GM19395 (cell line): ENCODE measurements at regions not wholly inside any gene's neighbourhood (a gene's known extent, or its start where the extent isn't known, plus 50 kb on each side); places are given as distances from the start of the nearest gene placed in this dataset.

Source experiments
- ATAC-seq: cut with Tn5 transposase; IDR thresholded peaks from one replicate; pipeline ENCODE4 v1.9.1; 2021; ENCODE audit warnings: mild to moderate bottlenecking, moderate library complexity; ENCODE audit not compliant: unreplicated experiment

DNA sequence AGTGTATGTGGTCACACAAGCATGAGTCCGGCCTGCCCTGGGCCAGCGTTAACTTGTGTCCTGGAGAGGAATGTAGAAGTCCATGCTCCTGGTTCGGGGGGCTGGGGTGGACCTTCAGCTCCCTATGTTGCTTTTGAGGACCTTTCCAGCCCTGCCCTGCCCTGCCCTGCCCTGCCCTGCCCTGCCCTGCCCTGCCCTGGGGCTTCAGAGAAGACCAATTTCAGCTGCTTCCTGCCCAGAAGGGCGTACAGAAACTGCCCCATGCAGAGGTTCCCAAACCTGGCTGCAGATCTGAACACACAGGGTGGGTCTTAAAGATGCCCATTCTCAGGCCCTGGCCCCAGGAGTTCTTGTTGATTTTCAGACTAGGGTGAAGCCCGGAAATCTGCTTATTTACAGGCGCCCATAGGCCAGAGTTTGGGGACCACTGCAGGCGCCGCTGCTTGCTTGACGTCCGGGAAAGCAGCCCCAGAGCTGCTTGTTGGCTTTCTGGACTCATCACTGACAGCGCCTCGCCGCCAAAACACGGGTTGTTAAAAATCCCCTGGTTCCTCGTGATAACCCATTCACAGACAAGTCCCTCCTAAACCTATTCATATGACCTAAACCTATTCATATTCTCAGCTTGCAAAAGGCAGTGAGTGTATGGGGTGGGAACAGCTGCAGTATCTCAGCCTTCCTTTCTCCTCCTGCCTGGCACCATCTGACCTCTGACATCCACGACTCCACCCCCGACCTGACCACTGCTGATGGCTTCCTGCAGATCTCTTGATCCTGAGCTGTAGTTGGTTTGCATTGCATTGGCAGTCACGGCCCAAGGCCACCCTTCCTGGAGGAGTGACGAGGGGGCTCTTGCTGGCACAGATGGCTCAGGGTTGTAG is 198.3 kb downstream of the GLI2 start:
- no peak for ATAC-seq

DNA sequence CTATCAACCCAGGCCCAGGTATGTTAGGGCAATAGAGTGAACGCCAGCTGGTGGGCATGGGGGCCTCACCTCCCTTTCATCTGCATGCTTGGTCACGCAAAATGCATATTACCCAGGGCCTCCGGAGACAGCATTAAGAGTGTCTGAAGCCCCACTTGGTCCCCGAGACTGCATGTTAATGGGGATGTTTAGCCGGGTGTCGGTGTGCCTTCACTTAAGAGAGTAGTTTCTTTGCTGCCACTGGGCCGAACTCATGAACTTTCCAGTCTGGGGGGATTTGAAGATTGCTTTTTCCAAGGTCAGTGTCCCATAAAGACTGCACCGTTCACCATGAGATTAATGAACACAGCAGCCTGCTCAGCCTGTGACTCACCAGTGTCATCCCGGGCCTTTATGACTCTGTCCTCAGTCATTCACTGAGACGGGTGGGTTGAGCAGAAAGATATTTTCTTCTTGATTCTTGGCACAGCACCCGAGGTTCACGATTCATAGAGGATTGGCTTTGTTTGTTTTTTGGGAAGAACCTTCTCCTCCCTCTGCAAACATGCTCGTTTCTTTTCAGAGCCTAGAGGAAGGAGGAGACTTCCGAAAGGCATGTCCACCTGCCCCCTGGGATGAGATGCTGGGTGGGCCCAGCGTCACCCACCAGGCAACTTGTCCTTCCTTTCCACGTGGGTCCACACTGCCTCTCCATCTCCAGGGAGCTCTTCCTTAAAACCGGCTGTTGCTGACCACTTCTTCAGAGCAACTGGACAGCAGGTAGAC is 199.1 kb downstream of the GLI2 start:
- ATAC-seq = no peak

DNA sequence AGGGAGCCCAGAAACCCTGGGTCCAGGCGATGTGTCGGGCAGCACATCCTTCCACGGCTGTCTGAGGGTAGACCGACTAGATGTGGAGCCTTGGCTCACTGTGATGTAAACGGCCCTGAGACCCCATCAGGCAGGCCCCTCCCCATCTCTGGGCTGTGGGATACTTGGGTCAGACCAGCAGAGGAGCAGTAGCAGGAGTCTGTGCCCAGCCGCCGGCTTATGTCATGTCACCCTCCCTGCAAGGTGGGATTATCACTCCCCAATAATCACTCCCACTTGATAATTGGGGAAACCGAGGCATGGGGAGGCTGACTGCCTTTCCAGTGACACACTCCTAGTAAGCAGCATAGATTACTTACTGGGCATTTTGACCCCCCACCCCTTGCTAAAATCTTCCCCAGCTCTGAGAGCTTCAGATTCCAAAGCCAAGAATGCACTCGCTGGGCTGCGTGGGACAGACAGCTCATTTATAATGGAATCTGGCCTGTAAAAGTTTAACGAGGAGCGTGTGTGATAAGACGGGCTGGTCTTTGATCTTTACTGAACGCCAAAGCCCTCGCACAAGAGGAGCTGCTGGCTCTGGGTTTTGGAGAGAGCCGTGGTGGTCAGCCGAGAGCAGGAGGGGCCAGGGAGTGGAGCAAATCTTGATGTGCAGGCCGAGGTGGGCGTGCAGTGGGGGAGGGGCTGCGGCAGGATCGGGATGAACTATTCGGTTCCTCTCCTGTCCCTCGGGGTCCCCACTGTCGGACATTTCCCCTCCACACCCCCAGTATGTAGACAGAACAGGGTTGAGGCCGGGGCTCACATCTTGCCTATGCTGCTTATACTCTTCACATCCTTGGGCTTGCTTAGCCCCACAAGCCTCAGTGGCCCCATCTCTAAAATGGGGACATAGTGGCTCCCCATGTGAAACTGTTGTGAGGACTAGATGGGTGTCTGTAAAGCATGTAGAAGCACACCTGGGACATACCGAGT is 200.0 kb downstream of the GLI2 start:
- ATAC-seq = no peak

DNA sequence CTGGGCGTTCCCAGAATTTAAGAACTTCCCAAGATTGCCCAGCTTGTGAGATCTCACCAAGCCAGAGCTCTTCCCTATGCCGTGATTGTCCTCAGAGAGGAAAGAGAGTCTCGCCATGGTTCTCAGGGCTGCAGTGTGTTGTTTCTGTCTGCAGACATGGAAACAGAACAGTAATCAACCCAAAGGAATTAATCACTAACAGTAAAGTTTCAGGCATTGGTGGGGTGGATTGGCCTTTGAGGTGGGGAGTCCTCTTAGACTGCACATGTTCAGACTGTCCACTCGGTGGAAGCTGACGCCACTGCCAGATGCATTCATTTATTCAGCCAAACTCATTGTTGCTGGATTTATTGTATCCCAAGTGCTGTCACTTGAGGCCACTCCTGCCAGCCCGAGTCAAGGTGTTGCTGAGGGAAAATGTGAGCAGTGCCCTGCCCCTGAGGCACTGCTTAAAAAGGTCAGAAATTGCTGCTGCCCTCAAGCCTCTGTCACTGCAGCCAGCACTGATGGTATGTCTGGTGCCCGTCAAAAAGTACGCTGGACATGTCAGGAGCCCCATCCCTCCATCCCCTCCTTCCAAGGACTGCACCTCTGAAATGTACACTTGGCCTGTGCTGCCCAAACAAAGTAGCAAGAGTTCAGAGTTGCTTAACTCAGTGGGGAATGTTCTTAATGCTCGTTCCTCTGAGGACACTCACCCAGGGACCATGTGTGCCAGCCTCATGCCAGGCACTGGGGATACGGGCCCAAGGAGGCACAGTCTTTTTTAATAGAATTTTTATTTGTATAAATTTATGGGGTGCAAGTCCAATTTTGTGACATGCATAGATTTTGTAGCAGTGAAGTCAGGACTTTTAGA is 201.0 kb downstream of the GLI2 start:
- ATAC-seq = no peak

DNA sequence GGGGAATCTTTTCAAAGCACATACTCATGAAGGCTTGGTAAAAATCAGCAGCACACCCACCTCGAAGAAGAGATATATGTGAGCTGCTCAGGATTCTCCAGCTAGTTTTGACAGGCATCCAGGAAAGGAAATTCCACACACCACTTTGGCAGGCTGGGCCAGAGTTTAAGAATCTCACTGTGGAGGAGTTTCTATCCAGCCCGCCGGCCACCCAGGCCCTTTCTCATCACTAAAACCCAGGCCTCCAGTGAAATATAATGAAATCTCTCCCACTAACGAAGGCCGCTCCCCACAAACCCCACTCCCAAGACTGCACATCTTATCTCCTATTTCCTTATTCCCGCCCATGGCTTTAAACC is 202.0 kb downstream of the GLI2 start:
- ATAC-seq = no peak

DNA sequence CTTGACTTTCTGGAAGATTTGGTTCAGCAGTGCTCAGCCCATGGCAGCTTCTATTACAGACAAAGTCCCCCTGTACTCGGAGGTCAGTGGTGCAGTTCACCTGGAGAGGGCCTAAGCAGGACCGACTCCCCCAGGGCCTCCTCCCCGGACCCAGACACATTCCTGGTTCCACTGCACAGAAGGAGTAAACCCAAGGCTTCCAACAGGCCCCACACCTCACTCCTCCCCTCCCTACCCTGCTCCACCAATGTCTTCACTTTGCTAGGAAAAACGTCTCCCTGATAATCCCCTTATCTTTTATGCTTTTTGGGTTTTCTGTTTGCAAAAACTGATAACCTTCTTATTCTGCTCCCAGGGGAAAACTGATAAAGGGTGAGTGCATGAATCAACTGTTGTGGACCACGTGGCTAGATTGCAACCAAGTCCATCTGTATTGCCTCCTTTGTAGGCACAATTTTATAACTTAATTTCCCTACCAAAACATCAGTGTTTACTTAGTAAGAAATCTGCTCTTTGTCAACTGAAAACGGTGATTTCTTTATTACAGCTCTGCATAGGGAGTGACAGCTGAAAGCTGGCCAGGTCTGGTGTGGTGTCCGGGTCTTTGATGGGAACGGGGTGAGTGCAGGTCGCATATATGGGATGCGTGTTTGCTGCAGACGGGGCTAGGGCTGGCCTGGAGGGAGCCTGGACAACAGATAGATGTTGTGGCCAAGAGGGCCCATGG is 202.5 kb downstream of the GLI2 start:
- ATAC-seq = no peak

DNA sequence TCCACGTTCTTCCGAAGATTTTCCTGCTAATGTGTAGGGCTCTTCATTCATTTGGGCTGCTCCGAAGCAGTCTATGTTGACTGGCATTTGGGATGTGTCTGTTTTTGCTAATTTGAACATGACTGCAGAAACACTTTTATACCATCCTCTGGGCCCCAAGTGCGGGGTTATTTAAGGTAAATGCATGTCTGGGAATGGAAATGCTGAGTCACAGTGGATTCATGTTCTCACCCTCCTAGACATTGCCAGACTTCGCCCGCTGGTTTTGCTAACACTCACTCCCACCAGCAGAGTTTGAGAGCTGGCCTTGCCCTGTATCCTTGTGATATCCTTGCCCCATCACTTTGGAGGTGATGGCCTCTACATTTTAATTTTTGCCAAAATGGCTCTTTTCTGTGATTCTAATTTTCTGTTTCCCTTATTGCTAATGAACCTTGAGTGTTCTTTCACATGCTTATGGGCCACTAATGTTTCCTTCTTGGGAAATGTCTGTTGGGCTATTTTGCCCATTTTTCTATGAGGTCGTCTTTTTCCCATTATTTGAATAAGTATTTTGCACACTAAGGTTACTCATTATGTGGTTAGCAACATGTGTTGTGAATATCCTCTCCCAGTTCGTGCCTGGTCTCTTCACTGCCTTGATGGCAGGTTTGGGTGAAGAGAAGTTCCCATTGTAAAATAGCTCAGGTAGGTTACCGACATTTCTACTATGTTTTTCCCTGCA is 204.1 kb downstream of the GLI2 start:
- no peak for ATAC-seq

DNA sequence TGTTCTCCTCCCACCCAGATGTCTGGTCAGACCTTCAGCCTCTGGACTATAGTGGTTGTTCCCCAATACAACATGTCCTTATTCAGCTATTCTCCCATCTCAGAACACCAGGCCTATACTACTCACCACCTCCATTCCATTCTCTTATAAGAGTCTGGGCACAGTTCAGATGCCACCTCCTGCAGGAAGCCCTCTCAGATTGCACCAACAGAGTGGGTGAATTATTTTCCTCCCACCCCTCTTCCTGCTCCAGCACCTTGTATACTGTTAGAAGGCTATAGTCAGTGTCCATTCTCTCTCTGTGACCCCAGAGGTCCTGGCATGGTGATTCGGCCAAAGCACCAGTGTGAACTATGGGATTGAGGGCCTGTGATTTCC is 204.6 kb downstream of the GLI2 start:
- ATAC-seq = no peak

DNA sequence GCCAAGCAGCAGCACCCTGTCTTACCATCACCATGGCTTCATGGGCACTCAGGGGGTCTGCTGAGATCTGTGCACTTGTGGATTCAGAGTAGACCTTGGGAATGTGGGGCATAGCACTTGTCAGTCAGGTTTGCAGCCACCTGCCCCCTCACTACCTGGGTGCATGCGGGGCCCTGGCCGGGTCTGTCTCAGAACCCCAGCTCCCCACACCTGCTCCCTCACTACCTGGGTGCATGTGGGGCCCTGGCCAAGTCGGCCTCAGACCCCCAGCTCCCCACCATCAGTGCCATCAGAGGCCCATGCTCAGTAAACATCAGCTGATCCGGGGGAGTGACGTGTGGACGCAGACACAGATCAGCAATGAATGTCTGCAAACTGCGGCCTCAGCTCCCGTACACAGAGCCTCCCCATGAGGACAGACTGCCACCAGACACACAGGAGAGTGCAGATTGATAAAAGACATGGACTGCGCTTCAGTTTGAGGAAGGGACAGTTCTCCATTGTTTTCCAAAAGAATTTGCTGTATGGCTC is 205.1 kb downstream of the GLI2 start:
- ATAC-seq = no peak

DNA sequence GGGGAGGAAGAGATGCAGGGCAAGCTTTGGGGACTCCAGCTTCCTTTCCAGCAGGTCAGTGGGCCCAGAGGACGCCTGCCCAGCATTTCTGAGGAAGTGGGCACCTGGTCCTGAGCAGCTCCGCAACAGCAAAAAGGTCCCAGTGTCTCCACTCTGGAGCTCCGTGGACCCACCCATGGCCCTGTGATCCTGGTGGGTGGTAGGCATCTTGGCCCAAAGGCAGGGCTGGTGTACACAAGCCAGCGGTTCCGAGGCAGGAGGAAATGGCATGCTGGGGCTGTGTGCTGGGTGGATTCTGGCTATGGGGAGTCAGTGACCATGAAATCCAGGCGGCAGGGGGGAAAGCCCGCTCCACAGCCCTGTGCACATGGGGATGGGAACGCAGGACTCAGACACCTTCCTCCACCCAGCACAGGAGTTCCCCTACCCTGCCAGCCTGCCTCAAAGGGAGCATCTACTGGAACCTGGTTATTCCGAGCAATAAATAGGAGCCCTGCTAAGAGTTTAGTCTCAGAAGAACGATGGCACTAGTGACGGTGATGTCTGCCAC is 206.0 kb downstream of the GLI2 start:
- no peak for ATAC-seq

DNA sequence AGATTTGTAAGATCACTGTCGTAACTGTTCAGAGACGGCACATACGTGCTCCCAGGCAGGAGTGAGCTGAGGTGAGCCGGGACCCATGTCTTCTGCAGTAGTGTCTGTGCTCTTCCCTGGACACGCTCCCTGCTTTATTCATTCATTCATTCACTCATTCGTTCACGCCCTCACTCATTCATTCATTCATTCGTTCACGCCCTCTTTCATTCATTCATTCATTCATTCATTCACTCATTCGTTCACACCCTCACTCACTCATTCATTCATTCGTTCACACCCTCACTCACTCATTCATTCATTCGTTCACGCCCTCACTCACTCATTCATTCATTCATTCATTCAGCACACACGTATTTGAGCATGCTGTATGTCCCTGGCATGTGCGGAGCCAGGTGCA is 207.0 kb downstream of the GLI2 start:
- no peak for ATAC-seq

DNA sequence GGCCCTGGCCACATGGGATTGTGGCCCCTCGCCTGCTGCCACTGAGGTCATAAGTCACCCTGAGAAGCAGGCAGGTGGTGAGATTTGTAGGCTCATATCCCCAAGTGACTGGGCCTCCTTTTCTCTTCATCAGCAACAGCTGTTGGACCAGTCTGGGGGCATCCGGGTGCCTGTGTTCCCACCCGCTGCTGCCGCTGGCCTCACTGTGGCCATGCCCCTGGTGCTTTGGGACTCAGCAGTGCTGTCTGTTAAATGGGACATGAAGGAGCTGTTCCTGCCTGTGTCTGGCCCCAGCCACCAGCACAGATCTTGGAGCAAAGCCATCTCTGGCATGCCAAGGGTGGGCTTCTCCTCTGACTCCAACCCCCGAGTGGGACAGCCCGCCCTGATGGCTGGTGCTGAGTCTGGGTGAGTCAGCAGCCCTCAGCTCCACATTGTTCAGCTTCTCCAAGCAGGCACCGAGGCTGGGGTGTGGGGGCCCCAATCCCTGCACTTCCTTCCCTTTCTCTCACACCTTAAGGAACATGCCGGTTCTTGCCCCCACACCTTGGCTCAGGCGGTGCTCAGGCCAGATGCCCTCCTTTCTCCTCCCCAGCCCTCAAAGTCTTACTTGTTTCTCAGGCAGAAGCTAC is 207.9 kb downstream of the GLI2 start:
- ATAC-seq = no peak

DNA sequence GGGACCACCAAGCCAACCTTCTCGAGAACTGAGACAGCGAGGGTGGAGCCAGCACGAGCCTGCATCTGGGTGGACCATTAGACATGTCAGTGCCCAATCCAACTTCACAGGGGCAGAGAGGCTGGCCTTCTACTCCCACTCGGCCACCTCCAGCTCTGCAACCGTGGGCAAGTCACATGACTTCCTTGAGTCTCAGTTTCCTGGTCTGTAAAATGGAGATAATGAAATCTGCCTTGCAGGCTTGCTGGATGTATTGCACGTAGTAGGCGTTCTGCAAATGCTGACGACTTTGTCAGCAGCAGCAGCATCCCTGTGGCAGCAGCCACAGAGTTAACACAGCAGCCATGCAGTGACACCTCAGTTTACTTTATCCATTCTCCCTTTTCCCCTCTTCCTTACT is 208.9 kb downstream of the GLI2 start:
- no peak for ATAC-seq

DNA sequence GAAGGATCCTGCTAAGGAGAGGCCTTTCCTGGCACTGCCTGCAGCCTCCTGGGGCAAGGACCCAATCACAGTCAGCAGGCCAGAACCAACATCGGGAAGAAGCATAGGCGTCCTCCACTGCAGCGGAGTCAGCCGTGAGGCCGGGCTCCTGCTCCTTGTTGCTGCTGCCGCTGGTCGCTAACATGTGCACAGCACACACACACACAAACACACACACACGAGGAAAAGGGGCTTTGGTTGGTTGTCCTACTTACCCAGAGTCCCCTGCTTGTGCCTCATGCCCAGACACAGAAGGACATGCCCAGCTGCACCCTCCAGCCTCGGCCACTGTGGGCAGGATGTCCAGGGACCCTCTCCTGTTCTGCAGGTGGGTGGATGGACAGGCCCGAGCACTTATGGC is 209.4 kb downstream of the GLI2 start:
- ATAC-seq = no peak

DNA sequence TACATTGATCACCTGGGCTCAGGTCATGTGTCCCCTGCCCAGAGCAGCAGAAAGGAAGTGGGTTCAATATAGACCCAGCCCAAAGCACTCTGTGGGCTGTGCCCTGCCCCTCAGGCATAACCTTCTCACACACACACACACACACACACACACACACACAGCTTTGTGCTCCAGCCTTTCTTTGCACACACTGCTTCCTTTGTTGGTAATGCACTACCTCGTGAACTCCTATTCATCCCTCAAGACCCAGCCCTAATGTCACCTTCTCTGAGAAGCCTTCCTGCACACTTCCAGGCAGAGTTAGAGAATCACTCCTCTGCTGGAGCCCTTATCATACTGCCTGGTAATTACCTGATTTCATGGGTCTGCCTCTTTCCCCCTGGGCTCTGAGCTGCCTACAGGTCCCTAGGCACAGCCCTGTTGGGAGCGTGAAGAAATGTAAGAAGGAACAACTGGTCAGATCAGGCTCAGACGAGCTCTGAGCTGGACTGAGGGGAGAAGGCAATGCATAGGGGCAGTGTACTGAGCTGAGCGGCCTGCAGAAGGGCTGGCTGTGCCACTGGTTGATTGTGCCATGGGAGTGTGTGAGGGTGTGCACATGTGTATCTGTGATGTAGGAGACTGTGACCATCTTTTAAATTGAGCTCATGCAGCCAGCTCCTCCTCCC is 210.3 kb downstream of the GLI2 start:
- ATAC-seq = no peak

DNA sequence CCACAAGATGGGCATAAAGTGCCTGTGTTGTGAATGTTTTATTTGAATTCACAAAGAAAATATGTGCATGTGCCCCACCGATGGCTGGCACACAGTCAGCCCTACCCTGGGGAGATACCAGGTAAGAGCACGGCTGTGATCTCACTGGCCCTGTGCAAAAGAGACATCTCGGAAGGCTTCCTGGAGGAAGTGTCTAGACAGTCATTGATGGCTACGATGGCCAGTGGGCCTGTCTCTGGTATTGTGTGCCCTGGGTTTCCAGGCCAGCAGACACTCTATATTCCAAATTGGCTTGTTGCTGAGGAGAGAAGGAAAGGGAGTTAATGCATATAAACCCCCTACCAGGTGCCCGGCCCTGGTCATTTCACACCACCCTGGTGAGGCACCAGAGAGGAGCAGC is 211.7 kb downstream of the GLI2 start:
- no peak for ATAC-seq

DNA sequence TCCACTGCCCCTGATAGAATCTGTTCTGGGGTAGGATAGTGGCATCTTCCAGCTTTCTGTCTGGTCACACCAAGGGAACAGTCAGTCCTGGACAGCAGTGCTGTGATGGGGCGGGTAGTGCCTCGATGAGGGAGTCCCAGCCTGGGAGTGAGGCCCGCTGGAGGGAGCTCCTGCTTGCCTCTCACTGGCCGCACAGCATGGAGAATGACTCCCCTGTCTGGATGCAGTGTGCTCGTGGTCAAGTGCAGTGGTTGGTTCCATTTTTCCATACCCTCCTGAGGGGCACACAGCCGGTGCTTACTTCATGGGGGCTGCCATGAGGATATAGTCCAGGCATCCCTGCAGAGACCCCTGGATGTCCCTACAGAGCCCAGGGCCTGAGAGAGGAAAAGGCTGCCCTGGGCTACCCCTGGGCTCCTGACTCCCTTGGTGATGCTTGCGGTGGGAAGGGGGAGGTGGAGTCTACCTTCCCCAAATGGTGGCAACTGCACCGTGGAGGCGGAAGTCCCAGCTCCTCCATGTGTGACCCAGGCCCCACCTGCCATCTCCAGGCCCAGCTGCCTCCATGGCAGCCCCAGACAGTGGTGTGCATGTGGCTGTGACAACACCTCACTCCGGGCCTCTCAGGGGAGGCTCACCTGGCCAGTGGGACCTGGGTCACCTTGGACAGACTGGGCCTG is 212.5 kb downstream of the GLI2 start:
- ATAC-seq = no peak
